MM.1S (cell line): ENCODE measurements at regions not wholly inside any gene's neighbourhood (a gene's known extent, or its start where the extent isn't known, plus 50 kb on each side); places are given as distances from the start of the nearest gene placed in this dataset.
"Not testable (repeated sequence)": the region's sequence is repeated elsewhere in the genome, so short reads cannot be mapped to it uniquely, and the experiment has no call there.

ENCODE experiments used
- CTCF ChIP-seq: fragments of 300-600 bp; sonication (generic); IDR thresholded peaks from 2 replicates; pipeline ENCODE4 v1.5.1; 2016; ENCODE audit warnings: antibody characterized with exemption, low read length, mixed read lengths
- EZH2 ChIP-seq: fragments of 300-600 bp; sonication (generic); optimal IDR thresholded peaks from 2 replicates; pipeline ENCODE3; 2017; ENCODE audit warnings: low read depth, mild to moderate bottlenecking, antibody characterized with exemption, low read length, mixed read lengths

GRCh38 chrX:45455732-45456131 is 255.1 kb upstream of the DIPK2B start:
- not testable (repeated sequence) for TF ChIP-seq CTCF, EZH2
